Amniotic stem cell (primary cell): ENCODE measurements at regions not wholly inside any gene's neighbourhood (a gene's known extent, or its start where the extent isn't known, plus 50 kb on each side); places are given as distances from the start of the nearest gene placed in this dataset.
"Not testable (repeated sequence)": the region's sequence is repeated elsewhere in the genome, so short reads cannot be mapped to it uniquely, and the experiment has no call there.

Experiments
- DNase-seq: peaks from one replicate; lab custom pipeline; 2025; lab: John Stamatoyannopoulos, UW

GRCh38 chrX:11836284-11836683 lies 78.2 kb downstream of the MSL3 start:
- no peak for DNase-seq

- DNase-seq, result no peak
Observed at GRCh38 chrX:11837437-11837836, 79.4 kb downstream of the MSL3 start.

- DNase-seq, result no peak
Observed at GRCh38 chrX:11864171-11864570, 106.1 kb downstream of the MSL3 start.

GRCh38 chrX:11867610-11868345 lies 109.7 kb downstream of the MSL3 start:
- no peak for DNase-seq

- no peak for DNase-seq
Observed at GRCh38 chrX:11870789-11871188, 112.8 kb downstream of the MSL3 start.

GRCh38 chrX:11881485-11882170 lies 123.6 kb downstream of the MSL3 start:
- DNase-seq, result no peak

- no peak for DNase-seq
Observed at GRCh38 chrX:11886745-11887144, 128.7 kb downstream of the MSL3 start.

GRCh38 chrX:11887175-11887574 lies 129.1 kb downstream of the MSL3 start:
- DNase-seq, result no peak

- no peak for DNase-seq
Observed at GRCh38 chrX:11888421-11888820, 130.4 kb downstream of the MSL3 start.

- no peak for DNase-seq
Observed at GRCh38 chrX:11889791-11890190, 131.8 kb downstream of the MSL3 start.

- DNase-seq, result no peak
Observed at GRCh38 chrX:11890836-11891514, 132.9 kb downstream of the MSL3 start.

- no peak for DNase-seq
Observed at GRCh38 chrX:11893933-11894710, 136.1 kb downstream of the MSL3 start.

- no peak for DNase-seq
Observed at GRCh38 chrX:11899091-11899490, 141.1 kb downstream of the MSL3 start.

GRCh38 chrX:11905933-11906332 lies 147.9 kb downstream of the MSL3 start:
- not testable (repeated sequence) for DNase-seq

GRCh38 chrX:11908371-11908770 lies 150.3 kb downstream of the MSL3 start:
- DNase-seq, result no peak

GRCh38 chrX:11913001-11913400 lies 155.0 kb downstream of the MSL3 start:
- no peak for DNase-seq

- DNase-seq, result no peak
Observed at GRCh38 chrX:11929476-11929875, 171.4 kb downstream of the MSL3 start.

GRCh38 chrX:11932423-11932822 lies 174.4 kb downstream of the MSL3 start:
- no peak for DNase-seq

GRCh38 chrX:11934089-11934488 lies 176.1 kb downstream of the MSL3 start:
- no peak for DNase-seq

- no peak for DNase-seq
Observed at GRCh38 chrX:11941571-11941970, 183.5 kb downstream of the MSL3 start.

- DNase-seq, result no peak
Observed at GRCh38 chrX:11944501-11944900, 186.5 kb downstream of the MSL3 start.

- DNase-seq, result no peak
Observed at GRCh38 chrX:11949291-11949690, 189.0 kb upstream of the FRMPD4 start.
